Common myeloid progenitor, CD34-positive (primary cell): ENCODE measurements at regions not wholly inside any gene's neighbourhood (a gene's known extent, or its start where the extent isn't known, plus 50 kb on each side); places are given as distances from the start of the nearest gene placed in this dataset.

Experiments
- CTCF ChIA-PET: fragments of 350-600 bp; sonication (Branson Sonifier 250); formaldehyde crosslinking; loops from one replicate; lab custom pipeline; 2021; ENCODE audit warnings: antibody characterized with exemption; lab: Charles Lee
- POLR2A ChIA-PET: fragments of 350-600 bp; sonication (Branson Sonifier 250); formaldehyde crosslinking; loops from one replicate; lab custom pipeline; 2021; ENCODE audit warnings: antibody characterized with exemption; lab: Charles Lee
- DNase-seq, 3 donors: peaks; one replicate each; pipeline versions ENCODE4 v3.0.0 to v3.0.0-alpha.2; 2013
- H3K27ac ChIP-seq, 2 experiments: 1 replicate in 1 of 2; 2 replicates in 1 of 2; pipeline ENCODE4 v1.7.0; 2013; ENCODE audit warnings: inconsistent platforms in 2 of 2, low read length in 2 of 2, mild to moderate bottlenecking in 2 of 2, low read depth in 1 of 2, moderate library complexity in 1 of 2; ENCODE audit not compliant: severe bottlenecking in 2 of 2, insufficient read depth in 1 of 2, poor library complexity in 1 of 2
- H3K27me3 ChIP-seq, 5 experiments: replicated peaks in 2 of 5; 1 replicate in 3 of 5; 2 replicates in 2 of 5; pipeline versions ENCODE4 v1.6.1 to v1.7.0; 2013; ENCODE audit warnings: low read length in 4 of 5, mild to moderate bottlenecking in 2 of 5, moderate library complexity in 2 of 5, inconsistent platforms in 1 of 5; ENCODE audit not compliant: insufficient read depth in 5 of 5, control insufficient read depth in 4 of 5
- H3K36me3 ChIP-seq, 4 experiments: 1 replicate in 2 of 4; 2 replicates in 2 of 4; pipeline versions ENCODE4 v1.6.1 to v1.7.0; 2013; ENCODE audit warnings: low read length in 3 of 4, control low read depth in 1 of 4, mild to moderate bottlenecking in 1 of 4; ENCODE audit not compliant: control insufficient read depth in 4 of 4, insufficient read depth in 4 of 4
- H3K4me1 ChIP-seq, 4 experiments: 1 replicate in 3 of 4; 2 replicates in 1 of 4; pipeline versions ENCODE4 v1.6.1 to v1.7.1; 2013; ENCODE audit warnings: low read length in 3 of 4, mild to moderate bottlenecking in 3 of 4, control low read depth in 1 of 4, inconsistent platforms in 1 of 4, moderate library complexity in 1 of 4; ENCODE audit not compliant: control insufficient read depth in 4 of 4, insufficient read depth in 4 of 4; ENCODE audit errors: control extremely low read depth in 1 of 4
- H3K4me3 ChIP-seq, 7 experiments: 1 replicate in 4 of 7; 2 replicates in 3 of 7; pipeline versions ENCODE4 v1.5.1 to v1.7.0; 2013; ENCODE audit warnings: mild to moderate bottlenecking in 7 of 7, low read length in 6 of 7, moderate library complexity in 6 of 7, inconsistent platforms in 2 of 7, low read depth in 2 of 7, control low read depth in 1 of 7; ENCODE audit not compliant: insufficient read depth in 4 of 7, control insufficient read depth in 1 of 7; ENCODE audit errors: extremely low read depth in 1 of 7
- H3K9me3 ChIP-seq, 5 experiments: 1 replicate in 4 of 5; 2 replicates in 1 of 5; pipeline versions ENCODE4 v1.6.1 to v1.7.1; 2013; ENCODE audit warnings: low read length in 4 of 5, mild to moderate bottlenecking in 2 of 5, inconsistent platforms in 1 of 5, low read depth in 1 of 5, moderate library complexity in 1 of 5; ENCODE audit not compliant: control insufficient read depth in 4 of 5, insufficient read depth in 2 of 5; ENCODE audit errors: control extremely low read depth in 1 of 5
- WGBS: methylation state at CpG from one replicate; pipeline ENCODE4 v1.1.5; 2013; ENCODE audit not compliant: insufficient coverage; 5-methylcytosine and 5-hydroxymethylcytosine counted together

- POLR2A ChIA-PET = no interaction called here
- peak in 2 of 3 donors; percentile 34 to 51 for DNase-seq
- H3K9me3 ChIP-seq = peaks cover 0 to 2% (median 0%) of the 10 kb centered on the region in 5 experiments
- H3K4me3 ChIP-seq = no peak overlapping the region
- peaks cover 0 to 8% (median 0%) of the 10 kb centered on the region in 4 experiments for H3K4me1 ChIP-seq
- H3K27ac ChIP-seq = no peak overlapping the region
- CTCF ChIA-PET = no interaction called here
- H3K27me3 ChIP-seq = no peaks in the 10 kb centered on the region
- no peaks in the 10 kb centered on the region for H3K36me3 ChIP-seq
Measured at GRCh38 chr4:130422261-130422660, 1326.3 kb downstream of the C4orf33 start.

GRCh38 chr4:130424211-130424610 is 1328.3 kb downstream of the C4orf33 start:
- POLR2A ChIA-PET = no interaction called here
- no peak for DNase-seq
- Histone ChIP-seq H3K36me3 (no peaks in the 10 kb centered on the region), H3K4me1 (peaks cover 0 to 8% (median 0%) of the 10 kb centered on the region in 4 experiments), H3K4me3 (no peak overlapping the region), H3K9me3 (peaks cover 0 to 2% (median 0%) of the 10 kb centered on the region in 5 experiments), H3K27ac (no peak overlapping the region), H3K27me3 (no peaks in the 10 kb centered on the region)
- CTCF ChIA-PET = no interaction called here
- 100% methylated on average over 1 of the region's 3 CpGs for WGBS

- H3K4me1 ChIP-seq = no peaks in the 10 kb centered on the region
- H3K4me3 ChIP-seq = no peak overlapping the region
- ChIA-PET POLR2A (no interaction called here), CTCF (no interaction called here)
- H3K9me3 ChIP-seq = no peaks in the 10 kb centered on the region
- H3K27me3 ChIP-seq = no peaks in the 10 kb centered on the region
- DNase-seq = no peak
- WGBS = 93% methylated on average over 3 of the region's 5 CpGs
- no peaks in the 10 kb centered on the region for H3K36me3 ChIP-seq
- H3K27ac ChIP-seq = no peak overlapping the region
Measured at GRCh38 chr4:130432289-130432688, 1336.3 kb downstream of the C4orf33 start.

GRCh38 chr4:130449741-130450140 is 1353.8 kb downstream of the C4orf33 start:
- H3K27me3 ChIP-seq = no peaks in the 10 kb centered on the region
- no peaks in the 10 kb centered on the region for H3K9me3 ChIP-seq
- no peaks in the 10 kb centered on the region for H3K4me1 ChIP-seq
- H3K27ac ChIP-seq = no peak overlapping the region
- DNase-seq = no peak
- CTCF ChIA-PET = no interaction called here
- no peaks in the 10 kb centered on the region for H3K36me3 ChIP-seq
- H3K4me3 ChIP-seq = no peak overlapping the region
- POLR2A ChIA-PET = no interaction called here

- POLR2A ChIA-PET = no interaction called here
Measured at GRCh38 chr4:130468340-130468739, 1372.4 kb downstream of the C4orf33 start.

GRCh38 chr4:130478406-130478805 is 1382.5 kb downstream of the C4orf33 start:
- H3K27me3 ChIP-seq = no peaks in the 10 kb centered on the region
- H3K4me1 ChIP-seq = no peaks in the 10 kb centered on the region
- 93% methylated on average over 3 of the region's 3 CpGs for WGBS
- DNase-seq = no peak
- H3K4me3 ChIP-seq = no peak overlapping the region
- no peaks in the 10 kb centered on the region for H3K36me3 ChIP-seq
- no peak overlapping the region for H3K27ac ChIP-seq
- POLR2A ChIA-PET = no interaction called here
- CTCF ChIA-PET = no interaction called here
- no peaks in the 10 kb centered on the region for H3K9me3 ChIP-seq

More at GRCh38 chr4:130468340-130468739, 1372.4 kb downstream of the C4orf33 start:
- no peak overlapping the region for H3K27ac ChIP-seq
- H3K4me3 ChIP-seq = no peak overlapping the region
- no peak for DNase-seq
- no peaks in the 10 kb centered on the region for H3K9me3 ChIP-seq
- no peaks in the 10 kb centered on the region for H3K36me3 ChIP-seq
- no peaks in the 10 kb centered on the region for H3K27me3 ChIP-seq
- WGBS = 67% methylated on average over 1 of the region's 2 CpGs
- H3K4me1 ChIP-seq = no peaks in the 10 kb centered on the region
- CTCF ChIA-PET = interaction anchor here (0.6 kb wide), 1 partner anchor 420 kb away, joined by 3 read pairs; no protein-coding TSS in a partner anchor

GRCh38 chr4:130479020-130479419 is 1383.1 kb downstream of the C4orf33 start:
- no peaks in the 10 kb centered on the region for H3K36me3 ChIP-seq
- ChIA-PET CTCF (no interaction called here), POLR2A (no interaction called here)
- no peaks in the 10 kb centered on the region for H3K27me3 ChIP-seq
- no CpG with 5 or more reads among the region's 1 CpG for WGBS
- no peak overlapping the region for H3K27ac ChIP-seq
- H3K4me3 ChIP-seq = no peak overlapping the region
- H3K4me1 ChIP-seq = no peaks in the 10 kb centered on the region
- DNase-seq = no peak
- H3K9me3 ChIP-seq = no peaks in the 10 kb centered on the region
